ENCODE measurements at regions not wholly inside any gene's neighbourhood (a gene's known extent, or its start where the extent isn't known, plus 50 kb on each side); places are given as distances from the start of the nearest gene placed in this dataset.

GRCh38 chr6:132244744-132245143 is 156.5 kb downstream of the MOXD1 start:
- no peak for DNase-seq
- Histone ChIP-seq H3K36me3 (replicated peaks; ENCODE audit: control insufficient read depth, insufficient read depth, low read length) (no peaks in the 10 kb centered on the region), H3K4me3 (ENCODE audit: insufficient read depth, low read depth, low read length) (no peak overlapping the region), H3K27me3 (ENCODE audit: control insufficient read depth, insufficient read depth, low read length) (no peaks in the 10 kb centered on the region)

GRCh38 chr6:132236744-132237143 is 164.5 kb downstream of the MOXD1 start:
- no peaks in the 10 kb centered on the region for H3K36me3 ChIP-seq (replicated peaks; ENCODE audit: control insufficient read depth, insufficient read depth, low read length)
- no peak overlapping the region for H3K4me3 ChIP-seq (ENCODE audit: insufficient read depth, low read depth, low read length)
- no peaks in the 10 kb centered on the region for H3K27me3 ChIP-seq (ENCODE audit: control insufficient read depth, insufficient read depth, low read length)
- peak; percentile 22 for DNase-seq

GRCh38 chr6:132236281-132236680 is 165.0 kb downstream of the MOXD1 start:
- no peak overlapping the region for H3K4me3 ChIP-seq (ENCODE audit: insufficient read depth, low read depth, low read length)
- no peak for DNase-seq
- no peaks in the 10 kb centered on the region for H3K36me3 ChIP-seq (replicated peaks; ENCODE audit: control insufficient read depth, insufficient read depth, low read length)
- no peaks in the 10 kb centered on the region for H3K27me3 ChIP-seq (ENCODE audit: control insufficient read depth, insufficient read depth, low read length)

- Histone ChIP-seq H3K27me3 (ENCODE audit: control insufficient read depth, insufficient read depth, low read length) (no peaks in the 10 kb centered on the region), H3K4me3 (ENCODE audit: insufficient read depth, low read depth, low read length) (no peak overlapping the region), H3K36me3 (replicated peaks; ENCODE audit: control insufficient read depth, insufficient read depth, low read length) (no peaks in the 10 kb centered on the region)
- DNase-seq: no peak
These were observed 165.5 kb downstream of the MOXD1 start for GRCh38 chr6:132235596-132236280.

GRCh38 chr6:132234356-132234755 is 166.9 kb downstream of the MOXD1 start:
- H3K27me3 ChIP-seq (ENCODE audit: control insufficient read depth, insufficient read depth, low read length): no peaks in the 10 kb centered on the region
- no peak overlapping the region for H3K4me3 ChIP-seq (ENCODE audit: insufficient read depth, low read depth, low read length)
- H3K36me3 ChIP-seq (replicated peaks; ENCODE audit: control insufficient read depth, insufficient read depth, low read length): no peaks in the 10 kb centered on the region
- DNase-seq: no peak

- Histone ChIP-seq H3K27me3 (ENCODE audit: control insufficient read depth, insufficient read depth, low read length) (no peaks in the 10 kb centered on the region), H3K36me3 (replicated peaks; ENCODE audit: control insufficient read depth, insufficient read depth, low read length) (no peaks in the 10 kb centered on the region), H3K4me3 (ENCODE audit: insufficient read depth, low read depth, low read length) (no peak overlapping the region)
- DNase-seq: no peak
These were observed 170.0 kb downstream of the MOXD1 start for GRCh38 chr6:132231121-132231884.

- no peaks in the 10 kb centered on the region for H3K27me3 ChIP-seq (ENCODE audit: control insufficient read depth, insufficient read depth, low read length)
- DNase-seq: no peak
- no peak overlapping the region for H3K4me3 ChIP-seq (ENCODE audit: insufficient read depth, low read depth, low read length)
- no peaks in the 10 kb centered on the region for H3K36me3 ChIP-seq (replicated peaks; ENCODE audit: control insufficient read depth, insufficient read depth, low read length)
These were observed 172.4 kb downstream of the MOXD1 start for GRCh38 chr6:132228894-132229293.

GRCh38 chr6:132227904-132228303 is 173.4 kb downstream of the MOXD1 start:
- Histone ChIP-seq H3K36me3 (replicated peaks; ENCODE audit: control insufficient read depth, insufficient read depth, low read length) (no peaks in the 10 kb centered on the region), H3K4me3 (ENCODE audit: insufficient read depth, low read depth, low read length) (no peak overlapping the region), H3K27me3 (ENCODE audit: control insufficient read depth, insufficient read depth, low read length) (no peaks in the 10 kb centered on the region)
- DNase-seq: no peak

- Histone ChIP-seq H3K4me3 (ENCODE audit: insufficient read depth, low read depth, low read length) (no peak overlapping the region), H3K27me3 (ENCODE audit: control insufficient read depth, insufficient read depth, low read length) (no peaks in the 10 kb centered on the region), H3K36me3 (replicated peaks; ENCODE audit: control insufficient read depth, insufficient read depth, low read length) (no peaks in the 10 kb centered on the region)
- no peak for DNase-seq
These were observed 176.3 kb downstream of the MOXD1 start for GRCh38 chr6:132224943-132225342.

- Histone ChIP-seq H3K36me3 (replicated peaks; ENCODE audit: control insufficient read depth, insufficient read depth, low read length) (no peaks in the 10 kb centered on the region), H3K27me3 (ENCODE audit: control insufficient read depth, insufficient read depth, low read length) (no peaks in the 10 kb centered on the region), H3K4me3 (ENCODE audit: insufficient read depth, low read depth, low read length) (no peak overlapping the region)
- DNase-seq: no peak
These were observed 180.5 kb downstream of the MOXD1 start for GRCh38 chr6:132220800-132221199.

GRCh38 chr6:132219901-132220300 is 181.4 kb downstream of the MOXD1 start:
- no peaks in the 10 kb centered on the region for H3K36me3 ChIP-seq (replicated peaks; ENCODE audit: control insufficient read depth, insufficient read depth, low read length)
- DNase-seq: no peak
- no peak overlapping the region for H3K4me3 ChIP-seq (ENCODE audit: insufficient read depth, low read depth, low read length)
- H3K27me3 ChIP-seq (ENCODE audit: control insufficient read depth, insufficient read depth, low read length): no peaks in the 10 kb centered on the region

- H3K36me3 ChIP-seq (replicated peaks; ENCODE audit: control insufficient read depth, insufficient read depth, low read length): no peaks in the 10 kb centered on the region
- DNase-seq: no peak
- no peak overlapping the region for H3K4me3 ChIP-seq (ENCODE audit: insufficient read depth, low read depth, low read length)
- H3K27me3 ChIP-seq (ENCODE audit: control insufficient read depth, insufficient read depth, low read length): no peaks in the 10 kb centered on the region
These were observed 183.1 kb downstream of the MOXD1 start for GRCh38 chr6:132218059-132218696.

- H3K27me3 ChIP-seq (ENCODE audit: control insufficient read depth, insufficient read depth, low read length): no peaks in the 10 kb centered on the region
- no peaks in the 10 kb centered on the region for H3K36me3 ChIP-seq (replicated peaks; ENCODE audit: control insufficient read depth, insufficient read depth, low read length)
- DNase-seq: no peak
- H3K4me3 ChIP-seq (ENCODE audit: insufficient read depth, low read depth, low read length): no peak overlapping the region
These were observed 185.5 kb downstream of the MOXD1 start for GRCh38 chr6:132215805-132216204.

- no peak overlapping the region for H3K4me3 ChIP-seq (ENCODE audit: insufficient read depth, low read depth, low read length)
- no peaks in the 10 kb centered on the region for H3K27me3 ChIP-seq (ENCODE audit: control insufficient read depth, insufficient read depth, low read length)
- DNase-seq: no peak
- H3K36me3 ChIP-seq (replicated peaks; ENCODE audit: control insufficient read depth, insufficient read depth, low read length): no peaks in the 10 kb centered on the region
These were observed 186.6 kb downstream of the MOXD1 start for GRCh38 chr6:132214716-132215115.

- Histone ChIP-seq H3K36me3 (replicated peaks; ENCODE audit: control insufficient read depth, insufficient read depth, low read length) (no peaks in the 10 kb centered on the region), H3K27me3 (ENCODE audit: control insufficient read depth, insufficient read depth, low read length) (no peaks in the 10 kb centered on the region), H3K4me3 (ENCODE audit: insufficient read depth, low read depth, low read length) (no peak overlapping the region)
- no peak for DNase-seq
These were observed 187.5 kb downstream of the MOXD1 start for GRCh38 chr6:132213732-132214131.
